ENCODE measurements at regions not wholly inside any gene's neighbourhood (a gene's known extent, or its start where the extent isn't known, plus 50 kb on each side); places are given as distances from the start of the nearest gene placed in this dataset.

- no peaks in the 10 kb centered on the region for H3K9me3 ChIP-seq
- no peak for TF ChIP-seq CTCF (IDR thresholded peaks at IDR 0.05)
- TF ChIP-seq POLR2A (IDR thresholded peaks at IDR 0.05), result no peak
- intact Hi-C loops (cut with DNase I; ENCODE audit: low total_unique reads), result no loop called here
- no peaks in the 10 kb centered on the region for H3K36me3 ChIP-seq
- no peak for DNase-seq
- H3K4me3 ChIP-seq, result no peak overlapping the region
- H3K4me1 ChIP-seq, result no peaks in the 10 kb centered on the region
- H3K27me3 ChIP-seq, result no peaks in the 10 kb centered on the region
- H3K27ac ChIP-seq, result no peak overlapping the region
Observed at GRCh38 chr11:91788764-91789163, 435.9 kb upstream of the FAT3 start.

GRCh38 chr11:91786097-91786496 is 438.5 kb upstream of the FAT3 start:
- Histone ChIP-seq H3K36me3 (no peaks in the 10 kb centered on the region), H3K27me3 (no peaks in the 10 kb centered on the region), H3K4me3 (no peak overlapping the region), H3K9me3 (no peaks in the 10 kb centered on the region), H3K27ac (no peak overlapping the region), H3K4me1 (no peaks in the 10 kb centered on the region)
- no peak for DNase-seq
- TF ChIP-seq CTCF (IDR thresholded peaks at IDR 0.05) (no peak), POLR2A (IDR thresholded peaks at IDR 0.05) (no peak)
- intact Hi-C loops (cut with DNase I; ENCODE audit: low total_unique reads), result no loop called here

- no peak overlapping the region for H3K27ac ChIP-seq
- no peak overlapping the region for H3K4me3 ChIP-seq
- no peaks in the 10 kb centered on the region for H3K27me3 ChIP-seq
- TF ChIP-seq POLR2A (IDR thresholded peaks at IDR 0.05), result no peak
- TF ChIP-seq CTCF (IDR thresholded peaks at IDR 0.05), result no peak
- DNase-seq, result no peak
- intact Hi-C loops (cut with DNase I; ENCODE audit: low total_unique reads), result no loop called here
- no peaks in the 10 kb centered on the region for H3K4me1 ChIP-seq
- no peaks in the 10 kb centered on the region for H3K9me3 ChIP-seq
- H3K36me3 ChIP-seq, result no peaks in the 10 kb centered on the region
Observed at GRCh38 chr11:91783173-91783572, 441.4 kb upstream of the FAT3 start.

GRCh38 chr11:91778758-91779157 is 445.9 kb upstream of the FAT3 start:
- no peak for TF ChIP-seq POLR2A (IDR thresholded peaks at IDR 0.05)
- no peak for TF ChIP-seq CTCF (IDR thresholded peaks at IDR 0.05)
- Histone ChIP-seq H3K27me3 (no peaks in the 10 kb centered on the region), H3K4me1 (no peaks in the 10 kb centered on the region), H3K36me3 (no peaks in the 10 kb centered on the region), H3K9me3 (no peaks in the 10 kb centered on the region), H3K4me3 (no peak overlapping the region), H3K27ac (no peak overlapping the region)
- DNase-seq, result no peak
- intact Hi-C loops (cut with DNase I; ENCODE audit: low total_unique reads), result no loop called here

DNA sequence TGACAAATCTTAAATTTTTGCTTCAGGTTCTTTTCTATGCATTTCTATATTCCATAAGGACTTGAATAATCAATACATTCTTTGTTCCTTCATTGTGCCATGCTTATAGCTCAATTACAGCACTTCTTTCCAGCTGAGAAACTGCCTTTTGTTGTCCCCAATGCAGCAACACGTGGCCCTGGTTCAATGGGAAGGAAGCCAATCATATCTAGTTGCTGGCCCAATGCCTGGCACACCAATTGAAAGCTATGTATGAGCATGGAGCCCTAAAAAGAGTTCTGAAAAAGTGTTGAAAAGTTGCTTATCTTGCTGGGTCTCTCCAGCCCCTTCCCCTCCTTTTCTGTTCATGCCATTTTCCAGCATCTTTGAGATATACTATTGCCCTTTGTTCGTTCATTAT is 448.0 kb upstream of the FAT3 start:
- DNase-seq, result no peak
- no peak for TF ChIP-seq POLR2A (IDR thresholded peaks at IDR 0.05)
- no peak for TF ChIP-seq CTCF (IDR thresholded peaks at IDR 0.05)
- no peaks in the 10 kb centered on the region for H3K36me3 ChIP-seq
- no peak overlapping the region for H3K4me3 ChIP-seq
- no peaks in the 10 kb centered on the region for H3K9me3 ChIP-seq
- H3K27me3 ChIP-seq, result no peaks in the 10 kb centered on the region
- no peak overlapping the region for H3K27ac ChIP-seq
- intact Hi-C loops (cut with DNase I; ENCODE audit: low total_unique reads), result no loop called here
- H3K4me1 ChIP-seq, result no peaks in the 10 kb centered on the region
